RCC 7860 (cell line): ENCODE measurements at regions not wholly inside any gene's neighbourhood (a gene's known extent, or its start where the extent isn't known, plus 50 kb on each side); places are given as distances from the start of the nearest gene placed in this dataset.

ENCODE experiments used
- DNase-seq: peaks from one replicate; pipeline ENCODE4 v3.0.0-alpha.2; 2015; ENCODE audit warnings: low spot score
- FAIRE-seq: peaks from 2 replicates; lab custom pipeline; 2012; peaks lifted over from hg19 to GRCh38; lab: Jason Lieb, UNC

GRCh38 chr7:86949779-86950260, 109.6 kb downstream of the ELAPOR2 start:
- FAIRE-seq (no peak), DNase-seq (no peak)

GRCh38 chr7:86949052-86949778, 110.2 kb downstream of the ELAPOR2 start:
- DNase-seq (no peak), FAIRE-seq (no peak)

- FAIRE-seq = no peak
- no peak for DNase-seq
These were observed 111.5 kb downstream of the ELAPOR2 start for GRCh38 chr7:86947929-86948328.

GRCh38 chr7:86943447-86943846, 116.0 kb downstream of the ELAPOR2 start:
- DNase-seq (no peak), FAIRE-seq (no peak)

GRCh38 chr7:86942995-86943394, 116.5 kb downstream of the ELAPOR2 start:
- FAIRE-seq (no peak), DNase-seq (no peak)

GRCh38 chr7:86942081-86942480, 117.4 kb downstream of the ELAPOR2 start:
- DNase-seq (no peak), FAIRE-seq (no peak)

- FAIRE-seq (peak; percentile 80), DNase-seq (peak; percentile 42)
These were observed 120.1 kb downstream of the ELAPOR2 start for GRCh38 chr7:86939197-86939814.

- FAIRE-seq (no peak), DNase-seq (no peak)
These were observed 122.0 kb downstream of the ELAPOR2 start for GRCh38 chr7:86937363-86937878.

GRCh38 chr7:86933295-86933845, 126.1 kb downstream of the ELAPOR2 start:
- FAIRE-seq = no peak
- no peak for DNase-seq

GRCh38 chr7:86932038-86932512, 127.4 kb downstream of the ELAPOR2 start:
- no peak for FAIRE-seq
- DNase-seq = no peak

GRCh38 chr7:86931439-86931838, 128.0 kb downstream of the ELAPOR2 start:
- no peak for FAIRE-seq

GRCh38 chr7:86930554-86931307, 128.7 kb downstream of the ELAPOR2 start:
- no peak for FAIRE-seq
- DNase-seq = no peak

More at GRCh38 chr7:86931439-86931838, 128.0 kb downstream of the ELAPOR2 start:
- no peak for DNase-seq

- no peak for DNase-seq
- FAIRE-seq = no peak
These were observed 130.0 kb downstream of the ELAPOR2 start for GRCh38 chr7:86929293-86930109.

GRCh38 chr7:86928308-86928707, 131.1 kb downstream of the ELAPOR2 start:
- FAIRE-seq (no peak), DNase-seq (no peak)

- FAIRE-seq = peak; percentile 31
- DNase-seq = no peak
These were observed 132.7 kb downstream of the ELAPOR2 start for GRCh38 chr7:86926732-86927131.

GRCh38 chr7:86925221-86925620, 134.2 kb downstream of the ELAPOR2 start:
- FAIRE-seq (no peak), DNase-seq (no peak)

GRCh38 chr7:86923527-86923926, 135.9 kb downstream of the ELAPOR2 start:
- DNase-seq = no peak
- FAIRE-seq = no peak

- FAIRE-seq = no peak
These were observed 139.3 kb downstream of the ELAPOR2 start for GRCh38 chr7:86920154-86920553.

GRCh38 chr7:86918245-86918644, 141.2 kb downstream of the ELAPOR2 start:
- DNase-seq (no peak), FAIRE-seq (no peak)

More at GRCh38 chr7:86920154-86920553, 139.3 kb downstream of the ELAPOR2 start:
- no peak for DNase-seq

GRCh38 chr7:86916277-86916825, 143.1 kb downstream of the ELAPOR2 start:
- FAIRE-seq = no peak
- no peak for DNase-seq
